SU-DHL-6 (cell line): ENCODE measurements at regions not wholly inside any gene's neighbourhood (a gene's known extent, or its start where the extent isn't known, plus 50 kb on each side); places are given as distances from the start of the nearest gene placed in this dataset.

Experiments
- EZH2phosphoT487 ChIP-seq: fragments of 200-600 bp; sonication (generic), shearing (Covaris generic); conservative IDR thresholded peaks from 2 replicates; pipeline ENCODE4 v1.6.1; 2018; ENCODE audit warnings: mild to moderate bottlenecking, antibody characterized with exemption, low read length, moderate library complexity, mixed read lengths
- TF ChIP-seq, protein P1 (sequence below): fragments of 200-600 bp; sonication (generic); IDR thresholded peaks from one replicate; pipeline ENCODE4 v1.5.1; 2017; ENCODE audit warnings: antibody characterized with exemption, mild to moderate bottlenecking, low read length, moderate library complexity; ENCODE audit not compliant: insufficient read depth, poor library complexity, severe bottlenecking

DNA sequence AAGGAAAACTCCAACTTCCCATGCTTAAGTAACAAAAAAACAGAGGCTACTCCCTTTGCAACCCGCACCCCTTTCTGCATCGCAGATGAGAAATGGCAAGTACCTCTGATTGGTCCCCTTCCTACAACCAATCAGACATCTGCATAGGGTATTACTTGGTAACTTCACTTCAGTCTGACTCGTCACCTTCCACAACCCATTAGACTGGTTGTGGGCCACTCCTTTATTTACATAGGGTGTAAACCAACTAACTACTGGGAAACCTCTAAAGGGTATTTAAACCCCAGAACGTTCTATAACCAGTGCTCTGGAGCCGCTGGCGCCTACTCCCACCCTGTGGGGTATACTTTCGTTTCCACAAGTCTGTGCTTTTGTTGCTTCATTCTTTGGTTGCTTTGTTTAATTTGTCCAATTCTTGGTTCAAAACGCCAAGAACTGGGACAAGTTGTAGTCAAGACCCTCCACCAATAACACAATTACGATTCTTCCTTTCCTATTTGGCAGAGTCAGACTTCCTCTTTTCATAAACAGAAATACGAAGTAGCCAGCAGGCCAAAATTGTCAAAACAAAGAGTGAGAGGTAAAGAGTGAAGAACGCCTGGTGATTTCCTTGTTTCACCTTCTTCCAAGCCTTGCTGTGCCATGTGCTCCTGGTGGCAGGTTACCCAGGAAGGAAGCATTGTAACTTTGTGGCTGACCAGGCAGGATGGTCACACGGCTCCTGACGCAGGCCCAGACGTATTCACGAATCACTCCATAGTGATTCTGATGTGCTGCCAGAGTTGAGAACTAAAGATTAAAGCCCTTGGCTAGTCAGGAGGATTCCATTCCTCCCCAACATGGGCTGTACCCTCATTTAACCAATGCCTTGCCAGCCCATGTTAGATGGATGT is 477.4 kb downstream of the ARHGEF28 start:
- TF ChIP-seq, protein P1, sequence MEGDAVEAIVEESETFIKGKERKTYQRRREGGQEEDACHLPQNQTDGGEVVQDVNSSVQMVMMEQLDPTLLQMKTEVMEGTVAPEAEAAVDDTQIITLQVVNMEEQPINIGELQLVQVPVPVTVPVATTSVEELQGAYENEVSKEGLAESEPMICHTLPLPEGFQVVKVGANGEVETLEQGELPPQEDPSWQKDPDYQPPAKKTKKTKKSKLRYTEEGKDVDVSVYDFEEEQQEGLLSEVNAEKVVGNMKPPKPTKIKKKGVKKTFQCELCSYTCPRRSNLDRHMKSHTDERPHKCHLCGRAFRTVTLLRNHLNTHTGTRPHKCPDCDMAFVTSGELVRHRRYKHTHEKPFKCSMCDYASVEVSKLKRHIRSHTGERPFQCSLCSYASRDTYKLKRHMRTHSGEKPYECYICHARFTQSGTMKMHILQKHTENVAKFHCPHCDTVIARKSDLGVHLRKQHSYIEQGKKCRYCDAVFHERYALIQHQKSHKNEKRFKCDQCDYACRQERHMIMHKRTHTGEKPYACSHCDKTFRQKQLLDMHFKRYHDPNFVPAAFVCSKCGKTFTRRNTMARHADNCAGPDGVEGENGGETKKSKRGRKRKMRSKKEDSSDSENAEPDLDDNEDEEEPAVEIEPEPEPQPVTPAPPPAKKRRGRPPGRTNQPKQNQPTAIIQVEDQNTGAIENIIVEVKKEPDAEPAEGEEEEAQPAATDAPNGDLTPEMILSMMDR = no peak
- no peak for TF ChIP-seq EZH2phosphoT487
